Keratinocyte (primary cell): ENCODE measurements at regions not wholly inside any gene's neighbourhood (a gene's known extent, or its start where the extent isn't known, plus 50 kb on each side); places are given as distances from the start of the nearest gene placed in this dataset.

Source experiments
- EZH2 ChIP-seq: IDR thresholded peaks from one replicate; pipeline ENCODE4 v1.6.1; 2012; ENCODE audit warnings: inconsistent platforms, mild to moderate bottlenecking, low read length, moderate library complexity
- TF ChIP-seq, protein P1 (sequence below), 3 experiments: IDR thresholded peaks in 1 of 3; conservative IDR thresholded peaks in 1 of 3; optimal IDR thresholded peaks in 1 of 3; 2 replicates in 2 of 3; 3 replicates in 1 of 3; pipeline versions ENCODE3 to v1.5.1; 2011; ENCODE audit warnings: low read length in 3 of 3, mild to moderate bottlenecking in 3 of 3, moderate library complexity in 2 of 3, control low read depth in 1 of 3, inconsistent platforms in 1 of 3; ENCODE audit not compliant: insufficient read depth in 2 of 3; ENCODE audit errors: extremely low read depth in 1 of 3

DNA sequence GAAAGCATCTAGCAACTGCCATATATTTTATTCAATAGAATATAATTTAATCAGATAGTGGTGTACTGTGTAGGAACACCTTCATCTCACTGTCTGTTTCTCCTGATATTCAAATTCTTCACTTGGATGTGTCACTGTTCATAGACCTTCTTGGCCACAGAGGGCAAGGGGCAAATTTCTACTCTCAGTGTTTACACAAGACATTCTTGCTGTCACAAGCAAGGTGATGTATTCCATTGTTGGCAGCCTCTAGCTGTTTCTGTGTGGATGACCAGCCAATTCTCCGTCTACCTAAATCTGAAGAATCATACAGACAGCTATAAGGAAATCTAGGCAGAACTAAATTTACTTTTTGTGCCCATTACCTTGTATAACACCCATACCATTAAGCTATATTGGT is 948.3 kb downstream of the CNTNAP5 start:
- TF ChIP-seq, protein P1, sequence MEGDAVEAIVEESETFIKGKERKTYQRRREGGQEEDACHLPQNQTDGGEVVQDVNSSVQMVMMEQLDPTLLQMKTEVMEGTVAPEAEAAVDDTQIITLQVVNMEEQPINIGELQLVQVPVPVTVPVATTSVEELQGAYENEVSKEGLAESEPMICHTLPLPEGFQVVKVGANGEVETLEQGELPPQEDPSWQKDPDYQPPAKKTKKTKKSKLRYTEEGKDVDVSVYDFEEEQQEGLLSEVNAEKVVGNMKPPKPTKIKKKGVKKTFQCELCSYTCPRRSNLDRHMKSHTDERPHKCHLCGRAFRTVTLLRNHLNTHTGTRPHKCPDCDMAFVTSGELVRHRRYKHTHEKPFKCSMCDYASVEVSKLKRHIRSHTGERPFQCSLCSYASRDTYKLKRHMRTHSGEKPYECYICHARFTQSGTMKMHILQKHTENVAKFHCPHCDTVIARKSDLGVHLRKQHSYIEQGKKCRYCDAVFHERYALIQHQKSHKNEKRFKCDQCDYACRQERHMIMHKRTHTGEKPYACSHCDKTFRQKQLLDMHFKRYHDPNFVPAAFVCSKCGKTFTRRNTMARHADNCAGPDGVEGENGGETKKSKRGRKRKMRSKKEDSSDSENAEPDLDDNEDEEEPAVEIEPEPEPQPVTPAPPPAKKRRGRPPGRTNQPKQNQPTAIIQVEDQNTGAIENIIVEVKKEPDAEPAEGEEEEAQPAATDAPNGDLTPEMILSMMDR (optimal IDR thresholded peaks at IDR 0.05 in 1 of 3, IDR thresholded peaks at IDR 0.05 in 1 of 3, conservative IDR thresholded peaks at IDR 0.05 in 1 of 3; ENCODE audit: extremely low read depth in 1 of 3, insufficient read depth in 2 of 3, low read length in 3 of 3) = no peak
- no peak for TF ChIP-seq EZH2
